Upper lobe of left lung (tissue), 4 donors: ENCODE measurements at regions not wholly inside any gene's neighbourhood (a gene's known extent, or its start where the extent isn't known, plus 50 kb on each side); places are given as distances from the start of the nearest gene placed in this dataset.

Source experiments
- EP300 ChIP-seq, 4 donors: sonication (generic); formaldehyde crosslinking; IDR thresholded peaks; one replicate each; pipeline ENCODE4 v1.5.1; 2017; ENCODE audit warnings: antibody characterized with exemption in 4 of 4, control low read depth in 2 of 4
- POLR2A ChIP-seq, 4 donors: fragments of 450-650 bp; IDR thresholded peaks; one replicate each; pipeline ENCODE4 v1.5.1; 2016 to 2017; ENCODE audit warnings: antibody characterized with exemption in 4 of 4, mild to moderate bottlenecking in 2 of 4
- TF ChIP-seq, protein P1 (sequence below), 6 experiments: fragments of 450-650 bp in 4 of 6; fragments of 200-600 bp in 2 of 6; sonication (generic) in 2 of 6; IDR thresholded peaks; one replicate each; pipeline ENCODE4 v1.5.1; 2016 to 2019; ENCODE audit warnings: antibody characterized with exemption in 6 of 6

- TF ChIP-seq, protein P1, sequence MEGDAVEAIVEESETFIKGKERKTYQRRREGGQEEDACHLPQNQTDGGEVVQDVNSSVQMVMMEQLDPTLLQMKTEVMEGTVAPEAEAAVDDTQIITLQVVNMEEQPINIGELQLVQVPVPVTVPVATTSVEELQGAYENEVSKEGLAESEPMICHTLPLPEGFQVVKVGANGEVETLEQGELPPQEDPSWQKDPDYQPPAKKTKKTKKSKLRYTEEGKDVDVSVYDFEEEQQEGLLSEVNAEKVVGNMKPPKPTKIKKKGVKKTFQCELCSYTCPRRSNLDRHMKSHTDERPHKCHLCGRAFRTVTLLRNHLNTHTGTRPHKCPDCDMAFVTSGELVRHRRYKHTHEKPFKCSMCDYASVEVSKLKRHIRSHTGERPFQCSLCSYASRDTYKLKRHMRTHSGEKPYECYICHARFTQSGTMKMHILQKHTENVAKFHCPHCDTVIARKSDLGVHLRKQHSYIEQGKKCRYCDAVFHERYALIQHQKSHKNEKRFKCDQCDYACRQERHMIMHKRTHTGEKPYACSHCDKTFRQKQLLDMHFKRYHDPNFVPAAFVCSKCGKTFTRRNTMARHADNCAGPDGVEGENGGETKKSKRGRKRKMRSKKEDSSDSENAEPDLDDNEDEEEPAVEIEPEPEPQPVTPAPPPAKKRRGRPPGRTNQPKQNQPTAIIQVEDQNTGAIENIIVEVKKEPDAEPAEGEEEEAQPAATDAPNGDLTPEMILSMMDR (IDR thresholded peaks at IDR 0.05), result no peak
- TF ChIP-seq POLR2A (IDR thresholded peaks at IDR 0.05), result no peak
- TF ChIP-seq EP300 (IDR thresholded peaks at IDR 0.05), result no peak
Observed at GRCh38 chr7:145065473-145065872, 229.6 kb upstream of the TPK1 start.
